Activated CD8-positive, alpha-beta T cell treated with anti-CD3 and anti-CD28 coated beads, Interleukin-2, amount 10 ng/mL, durations not matched to agents 7 days and 5 days (primary cell): ENCODE measurements at regions not wholly inside any gene's neighbourhood (a gene's known extent, or its start where the extent isn't known, plus 50 kb on each side); places are given as distances from the start of the nearest gene placed in this dataset.

Experiments used
- ATAC-seq: fragments of 150-1000 bp; cut with Tn5 transposase; one replicate; pipeline ENCODE4 v1.10.0; 2021; ENCODE audit warnings: moderate library complexity
- CTCF ChIA-PET: fragments of 350-600 bp; sonication (Branson Sonifier 250); formaldehyde crosslinking; loops from one replicate; lab custom pipeline; 2021; ENCODE audit warnings: antibody characterized with exemption; lab: Charles Lee
- POLR2A ChIA-PET: fragments of 350-600 bp; sonication (Branson Sonifier 250); formaldehyde crosslinking; loops from one replicate; lab custom pipeline; 2021; ENCODE audit warnings: antibody characterized with exemption; lab: Charles Lee
- DNase-seq: peaks from one replicate; pipeline ENCODE4 v3.0.0-alpha.2; 2020
- H3K27ac Mint-ChIP-seq: one replicate; pipeline ENCODE4 v1.8.0; 2021; ENCODE audit warnings: mild to moderate bottlenecking, mixed read lengths
- H3K27me3 Mint-ChIP-seq: one replicate; pipeline ENCODE4 v1.8.0; 2021; ENCODE audit warnings: low read depth, mixed read lengths
- H3K36me3 Mint-ChIP-seq: one replicate; pipeline ENCODE4 v1.8.0; 2021; ENCODE audit warnings: low read depth, mixed read lengths
- H3K4me1 Mint-ChIP-seq: one replicate; pipeline ENCODE4 v1.8.0; 2021; ENCODE audit warnings: low read depth, mixed read lengths
- H3K4me3 Mint-ChIP-seq: one replicate; pipeline ENCODE4 v1.8.0; 2021; ENCODE audit warnings: mild to moderate bottlenecking, mixed read lengths
- H3K9me3 Mint-ChIP-seq: one replicate; pipeline ENCODE4 v1.8.0; 2022; ENCODE audit warnings: mixed read lengths; ENCODE audit not compliant: insufficient read depth

DNA sequence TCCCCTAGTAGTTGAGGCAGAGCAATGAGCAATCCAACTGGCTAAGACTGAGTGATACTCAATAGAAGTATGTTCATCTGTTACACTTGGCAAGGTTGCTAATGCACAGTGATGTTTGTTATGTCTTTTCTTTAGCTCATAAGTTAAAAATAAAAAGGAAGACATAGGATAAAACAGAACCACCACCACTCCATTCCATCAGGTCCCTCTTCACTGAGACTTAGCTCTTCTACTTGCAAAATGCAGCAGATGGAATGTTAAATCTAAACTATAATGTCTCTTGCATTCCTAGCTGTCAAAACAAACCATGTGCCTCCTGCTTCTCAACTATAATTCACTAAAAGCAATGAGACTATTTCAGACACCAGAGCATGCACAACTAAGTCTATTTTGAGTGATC is 265.6 kb upstream of the UBE2E2 start:
- Mint-ChIP-seq H3K4me3 (no peak overlapping the region), H3K27me3 (no peaks in the 10 kb centered on the region), H3K36me3 (no peaks in the 10 kb centered on the region), H3K9me3 (no peaks in the 10 kb centered on the region), H3K4me1 (no peaks in the 10 kb centered on the region), H3K27ac (no peak overlapping the region)
- no peak for ATAC-seq
- no peak for DNase-seq
- CTCF ChIA-PET: no interaction called here
- POLR2A ChIA-PET: no interaction called here

DNA sequence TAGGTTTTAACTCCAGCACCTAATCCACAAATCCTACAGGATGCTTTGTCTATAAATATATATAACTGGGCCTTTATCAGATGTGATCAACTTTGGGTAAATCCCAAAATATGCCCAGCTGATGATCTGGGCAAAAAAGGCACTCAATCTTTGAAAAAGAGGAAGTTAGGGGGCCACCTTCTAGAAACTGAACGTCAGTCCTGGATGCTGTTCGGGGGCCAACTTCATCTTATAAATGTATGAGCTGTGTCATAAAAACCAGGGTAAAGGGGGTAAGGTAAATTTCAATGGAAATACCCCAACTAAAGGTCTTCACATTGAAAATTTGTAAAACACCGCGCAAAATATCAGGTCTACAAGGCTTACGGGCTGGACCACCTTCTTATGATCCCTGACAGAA is 264.4 kb upstream of the UBE2E2 start:
- Mint-ChIP-seq H3K9me3 (no peaks in the 10 kb centered on the region), H3K27me3 (no peaks in the 10 kb centered on the region), H3K27ac (no peak overlapping the region), H3K4me3 (no peak overlapping the region), H3K36me3 (no peaks in the 10 kb centered on the region), H3K4me1 (no peaks in the 10 kb centered on the region)
- CTCF ChIA-PET: interaction anchor here (0.7 kb wide), 1 partner anchor 339 kb away, joined by 3 read pairs; no protein-coding TSS in a partner anchor
- ATAC-seq (no peak), DNase-seq (no peak)
- POLR2A ChIA-PET: no interaction called here

DNA sequence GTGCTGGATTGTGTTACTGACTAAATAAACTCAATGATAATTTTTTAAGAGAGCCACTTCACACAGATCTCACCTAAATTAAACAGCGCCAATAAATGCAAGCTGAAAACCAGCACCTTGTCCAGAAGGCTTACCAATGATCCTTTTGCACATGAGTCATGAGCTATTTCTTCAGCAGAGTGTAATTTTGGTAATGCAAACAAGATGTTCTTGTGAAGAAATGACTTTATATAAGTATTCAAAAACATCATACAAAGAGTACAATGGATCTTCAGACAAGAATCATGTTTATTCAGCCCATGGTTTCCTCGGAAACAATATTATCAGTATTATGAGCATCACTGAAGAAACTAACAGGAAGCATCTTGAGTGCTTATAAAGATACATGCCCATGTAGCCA is 263.8 kb upstream of the UBE2E2 start:
- Mint-ChIP-seq H3K4me1 (no peaks in the 10 kb centered on the region), H3K4me3 (no peak overlapping the region), H3K9me3 (no peaks in the 10 kb centered on the region), H3K27ac (no peak overlapping the region), H3K36me3 (no peaks in the 10 kb centered on the region), H3K27me3 (no peaks in the 10 kb centered on the region)
- ChIA-PET CTCF (interaction anchor here (0.7 kb wide), 1 partner anchor 338 kb away, joined by 3 read pairs; no protein-coding TSS in a partner anchor), POLR2A (no interaction called here)
- no peak for ATAC-seq
- no peak for DNase-seq

DNA sequence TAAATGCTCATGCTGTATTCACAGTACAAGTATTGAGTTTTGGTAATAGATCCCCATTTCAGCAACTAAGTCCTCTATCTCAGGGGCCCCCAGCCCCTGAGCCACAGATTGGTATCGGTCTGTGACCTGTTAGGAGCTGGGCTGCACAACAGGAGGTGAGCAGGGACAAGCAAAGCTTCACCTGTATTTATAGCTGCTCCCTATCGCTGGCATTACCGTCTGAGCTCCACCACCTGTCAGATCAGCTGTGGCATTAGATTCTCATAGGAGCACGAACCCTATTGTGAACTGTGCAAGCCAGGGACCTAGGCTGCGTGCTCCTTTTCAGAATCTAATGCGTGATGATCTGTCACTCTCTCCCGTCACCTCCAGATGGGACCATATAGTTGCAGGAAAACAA is 262.8 kb upstream of the UBE2E2 start:
- Mint-ChIP-seq H3K4me1 (no peaks in the 10 kb centered on the region), H3K27me3 (no peaks in the 10 kb centered on the region), H3K4me3 (no peak overlapping the region), H3K36me3 (no peaks in the 10 kb centered on the region), H3K9me3 (no peaks in the 10 kb centered on the region), H3K27ac (no peak overlapping the region)
- DNase-seq (no peak), ATAC-seq (no peak)
- CTCF ChIA-PET: no interaction called here
- POLR2A ChIA-PET: no interaction called here

DNA sequence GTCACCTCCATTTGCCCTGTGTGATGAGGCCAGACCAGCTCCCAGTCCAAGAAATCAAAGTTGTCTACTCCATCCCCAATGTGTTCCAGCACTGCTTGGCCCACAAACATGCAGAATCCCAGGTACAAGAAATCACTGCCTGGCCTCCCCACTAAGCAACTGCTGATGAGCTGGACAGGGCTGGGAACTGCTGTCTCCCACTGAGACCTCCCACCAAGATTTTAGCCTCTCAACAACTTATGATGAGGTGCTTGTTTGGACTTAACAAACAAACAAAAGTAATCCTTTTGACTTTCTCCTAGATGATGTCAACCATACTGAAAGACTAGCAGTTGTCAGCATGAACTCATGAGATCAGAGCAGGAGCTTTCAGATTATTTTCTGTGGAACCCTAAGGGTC is 260.1 kb upstream of the UBE2E2 start:
- POLR2A ChIA-PET: no interaction called here
- no peaks in the 10 kb centered on the region for H3K27me3 Mint-ChIP-seq

DNA sequence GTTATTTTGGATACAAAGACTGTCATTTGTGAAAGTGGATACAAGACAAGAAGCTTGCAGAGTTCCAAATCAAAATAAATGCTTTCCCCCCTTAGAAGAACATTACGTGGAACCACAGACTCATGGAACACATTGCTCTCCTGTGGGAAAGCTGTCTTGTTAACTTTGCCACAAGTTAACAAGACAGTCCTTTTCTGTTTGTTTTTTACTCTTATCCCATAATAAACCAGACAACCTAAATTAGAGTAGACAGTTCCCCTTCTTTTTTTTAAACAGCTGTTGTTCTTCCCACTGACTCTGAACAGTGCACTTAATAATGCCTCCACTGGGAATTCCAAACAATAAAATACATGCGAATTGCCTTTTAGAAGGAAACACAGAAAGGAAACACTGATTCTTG is 255.3 kb upstream of the UBE2E2 start:
- Mint-ChIP-seq H3K36me3 (no peaks in the 10 kb centered on the region), H3K4me1 (no peaks in the 10 kb centered on the region), H3K27ac (no peak overlapping the region), H3K4me3 (no peak overlapping the region), H3K27me3 (no peaks in the 10 kb centered on the region), H3K9me3 (no peaks in the 10 kb centered on the region)
- POLR2A ChIA-PET: no interaction called here
- no peak for ATAC-seq
- CTCF ChIA-PET: interaction anchor here (0.9 kb wide), 1 partner anchor 758 kb away, joined by 3 read pairs; no protein-coding TSS in a partner anchor
- no peak for DNase-seq

More for the DNA sequence above, 260.1 kb upstream of the UBE2E2 start:
- no peak overlapping the region for H3K4me3 Mint-ChIP-seq
- no peaks in the 10 kb centered on the region for H3K4me1 Mint-ChIP-seq
- H3K9me3 Mint-ChIP-seq: no peaks in the 10 kb centered on the region
- CTCF ChIA-PET: no interaction called here
- H3K27ac Mint-ChIP-seq: no peak overlapping the region
- DNase-seq (no peak), ATAC-seq (no peak)
- H3K36me3 Mint-ChIP-seq: no peaks in the 10 kb centered on the region

DNA sequence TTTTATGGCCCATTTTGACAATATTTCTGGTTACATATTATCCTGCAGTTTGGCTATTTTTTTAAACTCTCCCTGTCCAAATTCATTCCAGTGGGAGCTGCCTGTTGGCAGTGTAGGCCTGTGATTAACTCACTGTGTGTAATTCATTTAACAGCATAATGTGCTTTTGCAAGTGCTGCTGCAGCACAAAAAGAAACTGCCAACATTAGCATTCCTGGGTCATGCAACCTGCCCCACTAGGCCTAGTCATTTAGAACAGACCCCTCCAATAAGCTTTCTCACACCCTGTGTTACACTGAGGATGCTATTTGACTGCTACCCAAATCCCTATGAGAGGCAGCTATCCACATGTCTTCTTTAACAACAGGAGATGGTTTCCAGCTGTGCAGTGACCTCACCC is 251.2 kb upstream of the UBE2E2 start:
- Mint-ChIP-seq H3K9me3 (no peaks in the 10 kb centered on the region), H3K4me3 (no peak overlapping the region), H3K36me3 (no peaks in the 10 kb centered on the region), H3K27ac (no peak overlapping the region), H3K27me3 (no peaks in the 10 kb centered on the region), H3K4me1 (no peaks in the 10 kb centered on the region)
- CTCF ChIA-PET: no interaction called here
- DNase-seq (no peak), ATAC-seq (no peak)
- POLR2A ChIA-PET: no interaction called here

DNA sequence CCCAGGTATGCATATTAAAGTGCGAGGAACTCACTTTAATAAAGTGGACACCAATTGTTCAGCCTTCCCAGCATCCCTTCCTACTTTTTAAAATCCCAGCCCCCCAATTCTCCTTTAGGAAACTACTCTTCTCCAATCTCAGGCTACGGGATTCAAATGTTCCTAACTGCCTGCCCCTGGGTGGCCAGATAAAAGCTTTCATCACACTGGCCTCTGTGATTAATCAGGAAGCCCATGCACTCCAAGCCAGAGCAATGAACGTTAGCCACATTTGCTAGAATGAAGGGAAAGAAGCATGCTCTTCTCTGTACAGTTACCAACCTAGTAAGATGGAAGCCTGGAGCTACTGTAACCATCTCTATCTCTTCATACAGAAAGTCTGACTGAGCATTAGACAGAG is 250.3 kb upstream of the UBE2E2 start:
- DNase-seq (no peak), ATAC-seq (no peak)
- ChIA-PET CTCF (no interaction called here), POLR2A (no interaction called here)
- Mint-ChIP-seq H3K27ac (no peak overlapping the region), H3K4me1 (no peaks in the 10 kb centered on the region), H3K9me3 (no peaks in the 10 kb centered on the region), H3K4me3 (no peak overlapping the region), H3K27me3 (no peaks in the 10 kb centered on the region), H3K36me3 (no peaks in the 10 kb centered on the region)

DNA sequence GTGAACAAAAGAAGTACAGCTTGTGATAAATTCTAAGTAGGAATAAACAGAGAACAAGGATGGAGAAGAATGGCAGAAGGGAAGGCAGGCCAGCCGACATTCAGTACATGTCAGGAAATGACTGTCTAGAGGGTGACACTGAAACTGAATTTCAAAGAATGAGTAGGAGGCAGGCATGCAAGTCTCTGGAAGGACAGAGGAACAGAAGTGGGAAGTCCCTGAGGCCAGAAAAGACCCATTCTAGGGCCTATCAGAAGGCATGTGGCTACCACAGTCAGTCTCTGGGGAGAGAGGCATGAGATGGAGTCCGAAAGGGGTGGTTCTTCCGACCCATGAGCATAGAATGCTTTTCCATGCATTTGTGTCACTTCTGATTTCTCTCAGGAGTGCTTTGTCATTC is 243.5 kb upstream of the UBE2E2 start:
- no peak for DNase-seq
- ChIA-PET CTCF (no interaction called here), POLR2A (no interaction called here)
- Mint-ChIP-seq H3K27ac (no peak overlapping the region), H3K4me3 (no peak overlapping the region), H3K27me3 (no peaks in the 10 kb centered on the region), H3K36me3 (no peaks in the 10 kb centered on the region), H3K9me3 (no peaks in the 10 kb centered on the region), H3K4me1 (no peaks in the 10 kb centered on the region)
- no peak for ATAC-seq

DNA sequence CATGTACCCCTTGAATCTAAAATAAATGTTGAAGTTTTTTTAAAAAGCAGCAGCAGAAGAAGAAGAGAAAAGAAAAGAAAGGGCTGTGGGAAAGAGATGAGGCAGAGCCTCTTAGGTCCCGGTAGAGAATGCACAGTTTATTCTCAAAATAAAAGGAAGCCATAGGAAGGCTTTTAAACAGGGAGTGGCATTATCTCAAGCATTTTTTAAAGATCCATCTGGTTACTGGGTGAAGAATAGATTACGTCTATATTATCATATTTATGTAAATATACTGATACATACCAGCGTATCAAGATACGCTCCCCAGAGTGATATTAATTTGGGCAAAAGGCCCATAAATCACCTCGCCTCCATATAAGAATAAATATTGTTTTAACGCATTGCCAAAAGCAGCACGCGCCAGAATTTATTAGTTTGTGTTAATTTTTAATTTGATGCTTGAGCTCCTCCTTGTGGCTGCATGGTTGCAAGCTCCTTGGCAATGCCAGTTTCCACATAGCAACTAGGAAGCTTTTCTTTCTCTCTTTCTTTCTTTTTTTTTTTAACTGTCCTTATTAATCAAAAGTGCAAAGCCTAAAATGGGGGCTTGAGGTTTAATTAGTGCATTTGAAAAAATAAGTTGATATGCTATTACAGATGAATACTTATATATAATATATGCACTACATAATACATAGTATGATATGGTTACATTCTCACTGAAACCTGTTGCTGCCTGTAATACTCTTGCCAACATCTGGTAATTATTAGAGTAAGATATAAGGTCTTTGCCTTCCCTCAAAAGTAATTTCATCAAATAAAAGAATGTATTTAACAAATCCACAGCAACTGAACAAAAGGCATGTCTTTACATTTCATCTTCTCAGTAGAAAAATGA is 242.8 kb upstream of the UBE2E2 start:
- Mint-ChIP-seq H3K4me1 (no peaks in the 10 kb centered on the region), H3K4me3 (no peak overlapping the region), H3K27me3 (no peaks in the 10 kb centered on the region), H3K27ac (no peak overlapping the region), H3K9me3 (no peaks in the 10 kb centered on the region), H3K36me3 (no peaks in the 10 kb centered on the region)
- ATAC-seq: no peak
- peak; percentile 21 for DNase-seq
- ChIA-PET CTCF (interaction anchor here (0.6 kb wide), 2 partner anchors 26 to 904 kb away, joined by 3 read pairs; no protein-coding TSS in a partner anchor), POLR2A (no interaction called here)

DNA sequence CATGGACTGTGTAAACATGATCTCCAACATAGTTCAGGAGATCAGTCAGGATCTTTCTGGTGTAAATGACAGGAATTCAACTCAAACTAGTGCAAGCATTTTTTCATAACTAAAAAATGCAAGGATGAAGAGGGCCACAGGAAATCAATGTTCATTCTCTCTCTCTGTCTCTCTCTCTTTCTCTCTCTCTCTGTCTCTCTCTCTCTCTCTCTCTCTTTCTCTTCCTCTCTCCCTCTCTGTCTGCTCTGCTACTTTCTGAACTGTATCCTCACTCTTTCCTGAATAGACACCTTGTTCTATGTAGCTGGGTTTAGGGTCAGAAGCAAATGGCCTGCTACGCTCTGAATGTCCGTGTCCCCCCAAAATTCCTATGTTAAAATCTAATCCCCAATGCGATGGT is 240.9 kb upstream of the UBE2E2 start:
- no peaks in the 10 kb centered on the region for H3K4me1 Mint-ChIP-seq
- H3K4me3 Mint-ChIP-seq: no peak overlapping the region

DNA sequence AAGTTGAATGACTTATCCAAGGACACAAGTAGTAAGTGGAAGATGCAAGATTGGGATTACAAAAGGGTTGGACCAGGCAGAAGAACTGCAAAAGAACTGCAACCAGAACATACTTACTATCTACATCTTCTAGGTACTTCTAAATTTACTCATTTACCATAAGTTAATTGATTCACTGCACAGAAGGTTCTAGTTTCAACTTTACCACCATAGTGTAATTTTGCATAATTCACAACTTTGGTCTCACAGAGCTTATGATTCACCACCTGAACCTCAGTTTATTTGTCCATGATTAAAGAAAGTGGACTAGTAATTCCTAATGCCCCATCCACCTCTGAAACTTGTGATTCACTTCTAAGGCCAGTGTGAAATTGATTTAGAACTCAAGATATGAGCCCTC is 236.8 kb upstream of the UBE2E2 start:
- ChIA-PET POLR2A (no interaction called here), CTCF (no interaction called here)
- no peak for ATAC-seq
- Mint-ChIP-seq H3K4me3 (no peak overlapping the region), H3K9me3 (no peaks in the 10 kb centered on the region), H3K4me1 (no peaks in the 10 kb centered on the region), H3K27ac (no peak overlapping the region), H3K27me3 (peaks cover 2% of the 10 kb centered on the region), H3K36me3 (no peaks in the 10 kb centered on the region)
- no peak for DNase-seq

More for the DNA sequence above, 240.9 kb upstream of the UBE2E2 start:
- CTCF ChIA-PET: no interaction called here
- ATAC-seq (no peak), DNase-seq (no peak)
- no peaks in the 10 kb centered on the region for H3K9me3 Mint-ChIP-seq
- no peak overlapping the region for H3K27ac Mint-ChIP-seq
- no peaks in the 10 kb centered on the region for H3K36me3 Mint-ChIP-seq
- POLR2A ChIA-PET: no interaction called here
- H3K27me3 Mint-ChIP-seq: peaks cover 2% of the 10 kb centered on the region
